Muscle of leg (tissue), 3 donors: ENCODE measurements at regions not wholly inside any gene's neighbourhood (a gene's known extent, or its start where the extent isn't known, plus 50 kb on each side); places are given as distances from the start of the nearest gene placed in this dataset.

Experiments used
- DNase-seq: peaks from one replicate; pipeline ENCODE4 v3.0.0; 2013
- H3K27ac ChIP-seq: one replicate; pipeline ENCODE4 v1.5.1; 2013; ENCODE audit warnings: mild to moderate bottlenecking, low read length, control low read depth
- H3K27me3 ChIP-seq: one replicate; pipeline ENCODE4 v1.6.1; 2013; ENCODE audit warnings: low read length; ENCODE audit not compliant: control insufficient read depth, insufficient read depth
- H3K36me3 ChIP-seq: one replicate; pipeline ENCODE4 v1.6.1; 2013; ENCODE audit warnings: low read length; ENCODE audit not compliant: control insufficient read depth, insufficient read depth
- H3K4me1 ChIP-seq: one replicate; pipeline ENCODE4 v1.6.1; 2013; ENCODE audit warnings: low read length; ENCODE audit not compliant: control insufficient read depth, insufficient read depth
- H3K4me3 ChIP-seq: one replicate; pipeline ENCODE4 v1.5.1; 2013; ENCODE audit warnings: low read length, control low read depth
- H3K9me3 ChIP-seq: replicated peaks from 2 replicates; pipeline ENCODE4 v1.6.1; 2013; ENCODE audit warnings: low read depth, low read length; ENCODE audit not compliant: control insufficient read depth
- WGBS: methylation state at CpG from one replicate; pipeline ENCODE4 v1.1.5; 2013; ENCODE audit warnings: missing lambda C conversion rate; ENCODE audit not compliant: insufficient coverage; 5-methylcytosine and 5-hydroxymethylcytosine counted together

DNA sequence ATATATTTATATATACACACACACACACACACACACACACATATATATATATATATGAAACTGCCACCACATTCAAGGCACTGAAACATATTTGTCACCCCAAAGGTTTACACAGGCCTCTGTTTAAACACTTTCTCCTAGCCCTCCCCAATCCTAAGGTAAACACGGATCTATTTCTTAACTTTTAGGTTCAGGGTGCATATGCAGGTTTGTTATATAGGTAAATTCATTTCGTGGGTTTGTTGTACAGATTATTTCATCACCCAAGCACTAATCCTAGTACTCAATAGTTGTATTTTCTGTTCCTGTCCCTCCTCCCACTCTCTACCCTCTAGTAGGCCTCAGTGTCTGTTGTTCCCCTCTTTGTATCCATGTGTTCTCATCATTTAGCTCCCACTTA, 305.0 kb downstream of the GPR37 start:
- Histone ChIP-seq H3K4me3 (no peak overlapping the region), H3K4me1 (no peaks in the 10 kb centered on the region), H3K9me3 (no peaks in the 10 kb centered on the region), H3K27ac (no peak overlapping the region), H3K36me3 (no peaks in the 10 kb centered on the region), H3K27me3 (no peaks in the 10 kb centered on the region)
- DNase-seq: no peak
- WGBS: no CpG with 5 or more reads among the region's 2 CpGs

DNA sequence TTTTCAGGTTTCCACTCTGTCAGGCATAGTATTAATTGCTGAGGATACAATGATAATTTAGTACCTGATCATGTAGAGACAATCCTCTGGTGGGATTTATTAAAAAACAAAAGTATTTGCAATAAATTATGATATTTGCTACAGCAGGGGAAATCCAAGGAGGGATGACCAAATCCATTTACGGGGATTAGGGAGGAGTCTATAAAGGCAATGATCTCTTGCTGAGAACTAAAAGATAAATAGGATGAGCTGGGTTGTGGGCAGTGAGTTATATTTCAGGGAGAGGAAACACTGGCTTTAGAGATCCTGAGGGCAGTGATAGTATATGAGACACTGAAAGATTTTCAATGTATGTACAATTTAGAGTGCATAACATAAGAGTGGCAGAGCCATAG, 305.5 kb downstream of the GPR37 start:
- WGBS: 56% methylated on average over 1 of the region's 1 CpG
- no peak for DNase-seq
- no peak overlapping the region for H3K4me3 ChIP-seq

DNA sequence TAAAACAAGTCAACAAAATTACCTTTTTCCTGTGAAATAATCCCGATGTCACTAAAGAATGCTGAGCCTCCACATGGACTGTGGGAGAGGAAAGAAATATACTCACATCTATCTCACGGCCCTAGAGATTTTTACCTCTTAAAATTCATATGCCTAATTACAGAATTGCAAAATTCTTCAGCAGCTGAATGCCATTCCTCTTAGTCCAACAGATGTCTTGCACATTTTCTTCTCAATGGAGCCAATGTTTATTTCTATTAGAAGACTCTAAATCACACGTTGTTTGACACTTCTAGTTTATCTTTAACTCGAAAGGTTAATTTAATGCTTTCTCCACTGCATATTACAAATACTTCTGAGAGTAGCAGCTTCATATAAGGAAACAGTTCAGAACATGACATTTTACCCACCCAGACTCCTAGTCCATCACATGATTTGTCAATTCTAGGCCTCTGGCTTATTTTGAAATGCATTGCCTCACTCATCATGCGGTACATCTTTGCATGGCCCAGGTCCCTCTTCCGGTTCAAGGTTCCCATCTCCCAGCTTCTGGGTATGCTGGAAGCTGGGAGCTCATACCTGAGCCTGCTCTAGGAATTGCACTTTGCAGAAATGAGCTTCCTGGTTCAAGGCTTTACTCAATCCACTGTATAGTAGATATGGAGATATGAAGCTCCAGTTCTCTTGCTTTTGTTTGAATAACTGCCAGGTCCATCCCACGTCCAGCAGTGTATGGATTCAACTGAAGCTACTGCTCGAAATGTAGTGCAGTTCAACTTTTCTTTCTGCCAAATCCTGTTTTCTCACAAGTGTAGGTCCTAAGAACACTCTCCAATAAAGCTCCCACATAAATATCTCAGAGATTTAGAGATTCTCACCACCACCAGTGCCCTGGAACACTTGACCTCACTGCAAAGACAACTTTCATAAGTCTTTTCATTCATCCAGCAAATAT, 306.2 kb downstream of the GPR37 start:
- H3K9me3 ChIP-seq: no peaks in the 10 kb centered on the region
- DNase-seq: peak; percentile 46
- WGBS: 65% methylated on average over 4 of the region's 8 CpGs
- H3K4me3 ChIP-seq: no peak overlapping the region
- no peak overlapping the region for H3K27ac ChIP-seq
- no peaks in the 10 kb centered on the region for H3K36me3 ChIP-seq
- H3K27me3 ChIP-seq: no peaks in the 10 kb centered on the region
- no peaks in the 10 kb centered on the region for H3K4me1 ChIP-seq

More for the DNA sequence above, 305.5 kb downstream of the GPR37 start:
- Histone ChIP-seq H3K4me1 (no peaks in the 10 kb centered on the region), H3K9me3 (no peaks in the 10 kb centered on the region), H3K36me3 (no peaks in the 10 kb centered on the region), H3K27ac (no peak overlapping the region), H3K27me3 (no peaks in the 10 kb centered on the region)

DNA sequence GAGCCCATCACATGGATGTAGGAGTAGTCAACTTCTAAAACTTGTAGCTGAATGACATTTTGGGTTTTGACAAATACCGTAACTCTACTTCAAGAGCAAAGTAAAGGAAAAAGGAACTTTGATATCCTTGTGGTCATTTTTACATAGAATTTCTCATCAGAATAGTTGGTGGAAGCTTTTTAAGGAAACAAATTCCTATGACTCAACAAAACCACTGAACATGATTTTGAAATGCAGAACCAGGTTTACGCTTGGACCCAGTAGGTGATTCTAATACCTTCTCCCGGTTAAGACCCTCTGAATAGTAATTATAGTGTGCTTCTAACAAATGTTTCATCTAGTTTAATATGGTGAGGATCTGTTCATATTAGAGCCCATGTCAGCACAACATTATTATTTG, 307.8 kb downstream of the GPR37 start:
- Histone ChIP-seq H3K4me1 (no peaks in the 10 kb centered on the region), H3K4me3 (no peak overlapping the region), H3K36me3 (no peaks in the 10 kb centered on the region), H3K9me3 (no peaks in the 10 kb centered on the region), H3K27me3 (no peaks in the 10 kb centered on the region), H3K27ac (no peak overlapping the region)
- WGBS: no CpG with 5 or more reads among the region's 3 CpGs
- DNase-seq: no peak

DNA sequence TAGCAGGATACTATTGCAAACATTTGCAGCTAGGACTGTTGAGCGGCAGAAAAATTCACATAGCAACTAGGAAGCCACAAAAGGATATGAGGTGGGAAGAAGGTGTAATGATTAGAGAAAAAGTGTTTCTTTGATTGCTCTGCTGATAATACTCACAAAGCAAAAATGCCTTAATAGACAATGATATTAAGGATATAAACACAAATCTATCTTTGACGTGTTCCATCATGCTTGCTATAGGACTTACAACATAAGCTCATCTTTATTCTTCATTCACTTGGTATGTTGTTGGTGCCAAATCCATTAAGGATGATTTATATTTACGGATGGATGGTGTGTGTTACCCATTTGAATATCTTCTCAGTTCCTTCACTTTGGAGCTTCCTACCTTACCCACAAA, 309.3 kb downstream of the GPR37 start:
- Histone ChIP-seq H3K4me3 (no peak overlapping the region), H3K9me3 (no peaks in the 10 kb centered on the region), H3K36me3 (no peaks in the 10 kb centered on the region), H3K4me1 (no peaks in the 10 kb centered on the region), H3K27me3 (no peaks in the 10 kb centered on the region), H3K27ac (no peak overlapping the region)
- no peak for DNase-seq
- WGBS: no CpG with 5 or more reads among the region's 3 CpGs

DNA sequence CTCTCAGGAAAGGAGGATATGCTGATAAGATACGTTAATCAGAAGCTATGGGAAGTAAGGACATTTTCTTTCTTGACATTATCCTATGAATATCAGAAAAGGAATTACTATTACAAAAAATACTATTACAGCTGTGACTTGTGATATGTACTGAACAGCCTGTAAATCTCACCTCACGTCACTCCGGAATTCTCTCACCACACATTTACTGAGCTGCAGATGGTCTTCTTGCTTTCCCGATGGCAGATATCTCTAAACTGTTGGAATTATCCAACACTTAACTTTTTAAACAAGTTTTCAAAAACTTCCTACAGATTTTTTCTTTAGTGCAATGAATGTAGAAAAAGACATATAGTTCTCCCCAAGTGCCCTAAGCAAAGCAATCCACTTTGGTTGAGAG, 313.4 kb downstream of the GPR37 start:
- Histone ChIP-seq H3K4me1 (peaks cover 3% of the 10 kb centered on the region), H3K9me3 (no peaks in the 10 kb centered on the region), H3K27ac (no peak overlapping the region), H3K27me3 (no peaks in the 10 kb centered on the region), H3K4me3 (no peak overlapping the region), H3K36me3 (no peaks in the 10 kb centered on the region)
- no CpG with 5 or more reads among the region's 4 CpGs for WGBS
- no peak for DNase-seq

DNA sequence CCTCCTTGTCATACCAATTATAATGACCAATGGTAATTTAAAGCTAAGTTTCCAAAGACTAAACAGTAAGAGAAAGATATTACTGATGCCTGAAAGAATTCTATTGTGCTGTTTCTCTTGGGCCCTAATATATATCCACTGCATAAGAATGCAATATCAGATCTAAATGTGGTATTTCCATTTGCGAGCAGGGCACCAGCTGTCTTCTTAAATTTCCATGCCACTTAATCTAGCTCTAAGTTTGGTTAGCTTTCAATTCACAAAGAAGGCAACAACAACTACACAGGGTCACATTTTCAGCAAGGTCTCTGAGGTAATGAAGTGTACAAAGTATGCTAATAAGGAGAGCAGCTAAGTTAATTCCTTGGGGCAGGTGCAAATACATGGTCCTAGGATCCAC, 315.7 kb downstream of the GPR37 start:
- no peak overlapping the region for H3K4me3 ChIP-seq
- no peaks in the 10 kb centered on the region for H3K9me3 ChIP-seq
- no peaks in the 10 kb centered on the region for H3K27me3 ChIP-seq
- no peaks in the 10 kb centered on the region for H3K36me3 ChIP-seq
- no peak for DNase-seq
- no CpG with 5 or more reads among the region's 1 CpG for WGBS
- peaks cover 3% of the 10 kb centered on the region for H3K4me1 ChIP-seq
- H3K27ac ChIP-seq: peak overlapping the region; percentile 52

DNA sequence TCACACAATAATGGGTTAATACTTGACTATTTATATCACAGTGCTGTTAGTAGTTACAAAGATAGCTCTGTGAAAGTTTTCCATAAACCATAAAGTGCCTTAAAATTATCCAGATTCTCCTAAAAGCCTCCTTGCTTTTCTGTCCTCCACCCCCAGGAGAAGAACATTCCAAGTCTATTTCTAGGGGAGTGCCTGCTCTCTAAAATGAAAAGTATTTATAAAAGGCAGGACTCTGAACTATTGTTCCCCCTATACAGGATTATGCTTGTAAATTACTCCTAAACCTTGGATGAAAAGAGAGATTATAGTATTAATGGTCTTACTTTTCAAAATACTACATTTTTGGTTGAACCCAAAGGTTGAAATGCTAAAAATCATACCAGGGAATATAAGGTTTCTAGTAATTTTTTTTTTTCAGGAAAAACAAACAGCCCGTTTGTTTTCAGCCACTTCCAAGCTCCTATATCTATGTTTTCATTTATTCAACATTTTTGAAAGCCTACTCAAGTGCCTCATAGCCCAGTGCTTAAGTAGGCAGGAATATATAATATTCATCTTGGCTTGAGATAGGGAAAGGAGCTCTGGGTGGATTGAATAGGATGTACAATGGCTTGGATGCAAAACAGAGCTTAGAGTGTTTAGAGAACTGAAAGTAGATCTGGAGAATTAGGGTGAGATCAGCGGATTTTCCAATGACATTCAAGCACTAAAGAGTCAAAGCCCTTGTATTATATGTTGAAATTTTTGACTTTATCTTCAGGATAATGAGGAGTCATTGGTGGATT, 320.7 kb downstream of the GPR37 start:
- WGBS: 100% methylated on average over 1 of the region's 2 CpGs
- DNase-seq: no peak
- Histone ChIP-seq H3K27me3 (no peaks in the 10 kb centered on the region), H3K4me3 (no peak overlapping the region), H3K9me3 (no peaks in the 10 kb centered on the region), H3K4me1 (no peaks in the 10 kb centered on the region), H3K27ac (no peak overlapping the region), H3K36me3 (no peaks in the 10 kb centered on the region)

DNA sequence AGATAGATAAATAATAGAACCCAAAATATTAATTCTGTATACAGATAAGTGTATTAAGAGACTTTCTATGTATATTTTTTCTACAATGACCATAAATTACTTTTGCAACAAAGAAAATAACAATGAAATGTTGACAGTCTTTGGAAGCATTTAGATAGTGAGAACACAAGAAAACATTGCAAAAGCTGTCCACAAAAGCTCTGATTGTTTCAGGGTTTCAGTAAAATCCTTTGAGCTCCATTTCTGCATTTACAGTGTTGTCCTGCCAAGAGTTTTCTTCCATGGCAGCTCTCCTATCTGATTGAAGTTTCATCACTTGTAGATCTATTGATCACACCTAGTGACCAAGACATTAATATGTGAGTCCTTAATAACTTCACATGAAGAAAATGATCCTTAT, 321.8 kb downstream of the GPR37 start:
- Histone ChIP-seq H3K9me3 (no peaks in the 10 kb centered on the region), H3K27me3 (no peaks in the 10 kb centered on the region), H3K36me3 (no peaks in the 10 kb centered on the region), H3K27ac (no peak overlapping the region), H3K4me1 (no peaks in the 10 kb centered on the region), H3K4me3 (no peak overlapping the region)
- no peak for DNase-seq

DNA sequence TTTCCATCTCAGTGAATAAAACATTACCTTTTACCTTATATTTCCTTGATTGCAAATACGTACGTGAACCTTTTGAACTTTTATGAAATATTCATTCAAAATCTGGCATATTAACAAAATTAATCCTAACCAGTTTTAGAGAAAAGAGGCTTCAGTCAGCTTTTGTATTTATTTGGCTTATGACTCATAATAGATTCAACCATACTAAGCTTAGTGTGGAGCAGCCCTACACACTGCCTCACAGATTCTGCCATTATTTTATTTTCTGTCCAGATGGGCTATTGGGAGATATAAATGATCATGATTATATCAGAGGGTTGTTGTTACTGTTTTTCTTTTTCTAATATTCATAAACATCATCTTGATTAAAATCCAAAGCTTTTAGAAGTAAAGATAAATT, 325.5 kb downstream of the GPR37 start:
- no peaks in the 10 kb centered on the region for H3K9me3 ChIP-seq
- no peak overlapping the region for H3K27ac ChIP-seq
- WGBS: no CpG with 5 or more reads among the region's 2 CpGs
- no peaks in the 10 kb centered on the region for H3K36me3 ChIP-seq
- DNase-seq: no peak
- H3K4me1 ChIP-seq: no peaks in the 10 kb centered on the region
- H3K27me3 ChIP-seq: no peaks in the 10 kb centered on the region
- no peak overlapping the region for H3K4me3 ChIP-seq
